HCT116 (cell line): ENCODE measurements at regions not wholly inside any gene's neighbourhood (a gene's known extent, or its start where the extent isn't known, plus 50 kb on each side); places are given as distances from the start of the nearest gene placed in this dataset.

Experiments used
- ATAC-seq: fragments of 200-7000 bp; cut with Tn5 transposase; 2 replicates; pipeline ENCODE4 v1.9.1; 2020; ENCODE audit warnings: mild to moderate bottlenecking, moderate library complexity
- BruUV-seq: library from RNA; stranded (reverse); fragments of 400-500 nt; replicated peaks from 2 replicates; lab custom pipeline; 2021; lab: Mats Ljungman, UMichigan
- CTCF ChIA-PET: fragments of 300-600 bp; sonication (Branson Sonifier 250); formaldehyde crosslinking; loops from one replicate; lab custom pipeline; 2021; ENCODE audit warnings: antibody characterized with exemption; lab: Charles Lee
- POLR2A ChIA-PET: fragments of 300-600, 350-600 bp; sonication (Branson Sonifier 250); formaldehyde crosslinking; loops from one replicate; lab custom pipeline; 2021; ENCODE audit warnings: antibody characterized with exemption; lab: Charles Lee
- RAD21 ChIA-PET, 2 experiments: fragments of 300-600 bp; sonication (Branson Sonifier 250); formaldehyde crosslinking; loops; one replicate each; lab custom pipeline; 2023; ENCODE audit warnings: low total read pairs in 2 of 2; ENCODE audit not compliant: uncharacterized antibody in 2 of 2, unreplicated experiment in 2 of 2, low non-redundant PET in 1 of 2; lab: Charles Lee
- DNase-seq: peaks from one replicate; pipeline ENCODE4 v3.0.0-alpha.2; 2010; ENCODE audit warnings: low read depth, low spot score
- H2AFZ ChIP-seq: fragments of 200-600 bp; shearing (Covaris generic), sonication (generic); 2 replicates; pipeline ENCODE4 v1.6.1; 2017; ENCODE audit warnings: low read depth, mixed run types, mixed read lengths, antibody characterized with exemption, low read length; ENCODE audit not compliant: poor library complexity, severe bottlenecking
- H3K27ac ChIP-seq: 2 replicates; pipeline ENCODE4 v1.5.1; 2012; ENCODE audit warnings: low read depth, low read length
- H3K27me3 ChIP-seq: fragments of 200-600 bp; sonication (generic); 2 replicates; pipeline ENCODE4 v1.6.1; 2016; ENCODE audit warnings: mixed run types, low read length, mixed read lengths; ENCODE audit not compliant: insufficient read depth
- H3K36me3 ChIP-seq, 2 experiments: fragments of 200-500 bp in 1 of 2; fragments of 200-600 bp in 1 of 2; sonication (Bioruptor generic) in 1 of 2; sonication (generic) in 1 of 2; 2 replicates each; pipeline versions ENCODE4 v1.5.1 to v1.6.1; 2014 to 2016; ENCODE audit warnings: low read length in 2 of 2, inconsistent platforms in 1 of 2, mixed read lengths in 1 of 2, mixed run types in 1 of 2; ENCODE audit not compliant: insufficient read depth in 2 of 2, control insufficient read depth in 1 of 2
- H3K4me1 ChIP-seq, 2 experiments: fragments of 200-600 bp in 1 of 2; sonication (generic) in 1 of 2; 2 replicates each; pipeline versions ENCODE4 v1.5.1 to v1.6.1; 2012 to 2017; ENCODE audit warnings: low read length in 2 of 2, inconsistent platforms in 1 of 2, mild to moderate bottlenecking in 1 of 2, mixed read lengths in 1 of 2, mixed run types in 1 of 2, moderate library complexity in 1 of 2; ENCODE audit not compliant: insufficient read depth in 2 of 2, control insufficient read depth in 1 of 2
- H3K4me2 ChIP-seq: fragments of 200-600 bp; sonication (generic); 2 replicates; pipeline ENCODE4 v1.6.1; 2017; ENCODE audit warnings: mixed run types, low read length, mixed read lengths
- H3K4me3 ChIP-seq, 2 experiments: fragments of 200-600 bp in 1 of 2; sonication (generic) in 1 of 2; replicated peaks in 1 of 2; 2 replicates each; pipeline ENCODE4 v1.5.1; 2011 to 2016; ENCODE audit warnings: low read length in 2 of 2, control low read depth in 1 of 2, low read depth in 1 of 2, mild to moderate bottlenecking in 1 of 2, mixed read lengths in 1 of 2, mixed run types in 1 of 2
- H3K79me2 ChIP-seq: fragments of 200-600 bp; sonication (generic); 2 replicates; pipeline ENCODE4 v1.6.1; 2017; ENCODE audit warnings: mild to moderate bottlenecking, mixed run types, low read length, moderate library complexity, mixed read lengths; ENCODE audit not compliant: insufficient read depth
- H3K9ac ChIP-seq: fragments of 200-600 bp; sonication (generic); 2 replicates; pipeline ENCODE4 v1.6.1; 2016; ENCODE audit warnings: low read length, mixed read lengths
- H3K9me2 ChIP-seq: fragments of 200-600 bp; sonication (generic), shearing (Covaris generic); 2 replicates; pipeline ENCODE4 v1.6.1; 2017; ENCODE audit warnings: mixed run types, mild to moderate bottlenecking, moderate library complexity; ENCODE audit not compliant: insufficient read depth
- H3K9me3 ChIP-seq, 2 experiments: fragments of 200-500 bp in 1 of 2; fragments of 200-600 bp in 1 of 2; sonication (Bioruptor generic) in 1 of 2; sonication (generic) in 1 of 2; 2 replicates each; pipeline ENCODE4 v1.6.1; 2014 to 2017; ENCODE audit warnings: low read length in 2 of 2, mixed read lengths in 2 of 2, inconsistent platforms in 1 of 2, low read depth in 1 of 2, mild to moderate bottlenecking in 1 of 2, mixed run types in 1 of 2, moderate library complexity in 1 of 2; ENCODE audit not compliant: control insufficient read depth in 1 of 2, insufficient read depth in 1 of 2
- H4K20me1 ChIP-seq: fragments of 200-600 bp; sonication (generic), shearing (Covaris generic); 2 replicates; pipeline ENCODE4 v1.6.1; 2017; ENCODE audit warnings: mixed run types, mild to moderate bottlenecking, moderate library complexity; ENCODE audit not compliant: insufficient read depth
- ATF3 ChIP-seq: IDR thresholded peaks from 2 replicates; pipeline ENCODE4 v1.6.1; 2012
- CBX3 ChIP-seq: IDR thresholded peaks from 2 replicates; pipeline ENCODE4 v1.6.1; 2012; ENCODE audit warnings: low read depth
- EGR1 ChIP-seq: IDR thresholded peaks from 2 replicates; pipeline ENCODE4 v1.6.1; 2012; ENCODE audit warnings: low read depth
- EZH2phosphoT487 ChIP-seq: fragments of 200-600 bp; IDR thresholded peaks from 2 replicates; pipeline ENCODE4 v1.6.1; 2018; ENCODE audit warnings: antibody characterized with exemption, borderline replicate concordance
- FOSL1 ChIP-seq: IDR thresholded peaks from 2 replicates; pipeline ENCODE4 v1.6.1; 2012; ENCODE audit warnings: low read depth
- POLR2A ChIP-seq: IDR thresholded peaks from 2 replicates; pipeline ENCODE4 v1.7.0; 2011; ENCODE audit warnings: borderline replicate concordance; ENCODE audit not compliant: insufficient read depth, insufficient read length; ENCODE audit errors: extremely low read depth
- RAD21 ChIP-seq: IDR thresholded peaks from 2 replicates; pipeline ENCODE4 v1.6.1; 2012; ENCODE audit warnings: low read depth, mild to moderate bottlenecking
- REST ChIP-seq: IDR thresholded peaks from 2 replicates; pipeline ENCODE4 v1.6.1; 2012; ENCODE audit warnings: low read depth
- SP1 ChIP-seq: IDR thresholded peaks from 2 replicates; pipeline ENCODE4 v1.6.1; 2012; ENCODE audit warnings: low read depth
- YY1 ChIP-seq: IDR thresholded peaks from 2 replicates; pipeline ENCODE4 v1.6.1; 2011; ENCODE audit warnings: low read length, low read depth, moderate library complexity, mild to moderate bottlenecking; ENCODE audit not compliant: insufficient replicate concordance; ENCODE audit errors: extremely low read depth
- ZFX ChIP-seq: fragments of 450-650 bp; IDR thresholded peaks from 2 replicates; pipeline ENCODE4 v1.6.1; 2017
- ZNF274 ChIP-seq: fragments of 200-500 bp; sonication (Bioruptor generic); IDR thresholded peaks from 2 replicates; pipeline ENCODE4 v1.6.1; 2014; ENCODE audit warnings: mild to moderate bottlenecking, low read depth, low read length, inconsistent platforms
- intact Hi-C: fragments of 100-400 bp; cut with micrococcal nuclease; formaldehyde crosslinking; loops from 2 replicates; pipeline ENCODE4 v1.10.0; 2022

GRCh38 chr3:127081001-127081720 lies 98.2 kb downstream of the PLXNA1 start (continued):
- TF ChIP-seq ATF3 (no peak), POLR2A (no peak)

GRCh38 chr3:127082066-127082465 lies 99.2 kb downstream of the PLXNA1 start:
- no peak for ATAC-seq
- no peaks in the 10 kb centered on the region for H3K79me2 ChIP-seq
- no peak for DNase-seq
- no peaks in the 10 kb centered on the region for H3K4me1 ChIP-seq
- H3K4me2 ChIP-seq = no peak overlapping the region
- no peak overlapping the region for H3K9ac ChIP-seq
- no peaks in the 10 kb centered on the region for H4K20me1 ChIP-seq
- no peaks in the 10 kb centered on the region for H3K9me2 ChIP-seq
- ChIA-PET RAD21 (no interaction called here), CTCF (no interaction called here), POLR2A (no interaction called here)
- no peaks in the 10 kb centered on the region for H3K36me3 ChIP-seq
- no peak overlapping the region for H2AFZ ChIP-seq
- intact Hi-C loops = no loop called here
- no peaks in the 10 kb centered on the region for H3K27me3 ChIP-seq
- no peak overlapping the region for H3K27ac ChIP-seq
- no TSS peak for BruUV-seq
- H3K9me3 ChIP-seq = no peaks in the 10 kb centered on the region
- H3K4me3 ChIP-seq = no peak overlapping the region
- TF ChIP-seq SP1 = no peak
- no peak for TF ChIP-seq EGR1
- TF ChIP-seq CBX3 = no peak
- TF ChIP-seq YY1 = no peak
- no peak for TF ChIP-seq EZH2phosphoT487
- TF ChIP-seq ZFX = no peak
- TF ChIP-seq RAD21 = no peak
- no peak for TF ChIP-seq REST
- no peak for TF ChIP-seq ZNF274
- TF ChIP-seq POLR2A = no peak
- TF ChIP-seq FOSL1 = no peak
